ENCODE measurements at regions not wholly inside any gene's neighbourhood (a gene's known extent, or its start where the extent isn't known, plus 50 kb on each side); places are given as distances from the start of the nearest gene placed in this dataset.

DNA sequence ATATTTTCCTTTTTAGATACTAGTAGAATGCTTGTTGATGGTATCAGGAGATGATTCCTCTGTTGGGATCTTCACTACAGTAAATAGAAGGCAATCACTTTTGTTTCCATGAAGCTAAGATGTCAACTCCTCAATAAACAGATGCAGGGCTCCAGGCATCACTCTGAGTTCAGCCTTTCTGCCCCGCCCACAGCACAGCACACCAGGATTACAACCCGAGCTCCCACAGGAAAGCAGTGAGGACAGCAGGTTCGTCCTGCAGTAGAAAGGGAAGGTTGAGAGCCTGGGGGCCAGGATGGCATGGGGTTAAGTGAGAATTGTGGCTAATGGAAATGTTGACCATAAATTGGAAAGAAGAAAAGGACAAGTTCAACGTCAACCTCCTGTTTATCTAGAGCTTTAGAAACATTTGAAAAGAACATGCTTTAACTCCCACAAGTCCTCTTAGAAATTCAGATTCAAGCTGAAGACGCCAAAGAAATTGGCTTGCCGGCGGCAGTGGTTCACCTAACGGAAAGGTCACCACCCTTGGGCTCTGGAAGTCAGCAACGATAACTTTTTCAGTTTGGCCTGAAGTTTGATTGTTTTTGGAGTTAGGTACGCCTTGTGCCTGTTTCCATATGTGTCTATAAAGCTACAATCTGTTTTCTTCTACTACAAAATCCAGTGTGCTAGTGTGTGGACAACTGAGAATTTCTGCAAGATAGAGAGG lies 144.4 kb upstream of the PDE10A start:
- TF ChIP-seq, protein P1, sequence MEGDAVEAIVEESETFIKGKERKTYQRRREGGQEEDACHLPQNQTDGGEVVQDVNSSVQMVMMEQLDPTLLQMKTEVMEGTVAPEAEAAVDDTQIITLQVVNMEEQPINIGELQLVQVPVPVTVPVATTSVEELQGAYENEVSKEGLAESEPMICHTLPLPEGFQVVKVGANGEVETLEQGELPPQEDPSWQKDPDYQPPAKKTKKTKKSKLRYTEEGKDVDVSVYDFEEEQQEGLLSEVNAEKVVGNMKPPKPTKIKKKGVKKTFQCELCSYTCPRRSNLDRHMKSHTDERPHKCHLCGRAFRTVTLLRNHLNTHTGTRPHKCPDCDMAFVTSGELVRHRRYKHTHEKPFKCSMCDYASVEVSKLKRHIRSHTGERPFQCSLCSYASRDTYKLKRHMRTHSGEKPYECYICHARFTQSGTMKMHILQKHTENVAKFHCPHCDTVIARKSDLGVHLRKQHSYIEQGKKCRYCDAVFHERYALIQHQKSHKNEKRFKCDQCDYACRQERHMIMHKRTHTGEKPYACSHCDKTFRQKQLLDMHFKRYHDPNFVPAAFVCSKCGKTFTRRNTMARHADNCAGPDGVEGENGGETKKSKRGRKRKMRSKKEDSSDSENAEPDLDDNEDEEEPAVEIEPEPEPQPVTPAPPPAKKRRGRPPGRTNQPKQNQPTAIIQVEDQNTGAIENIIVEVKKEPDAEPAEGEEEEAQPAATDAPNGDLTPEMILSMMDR (IDR thresholded peaks at IDR 0.05), result no peak
- no peak for TF ChIP-seq EZH2phosphoT487 (IDR thresholded peaks at IDR 0.05)
- TF ChIP-seq EZH2 (IDR thresholded peaks at IDR 0.05), result no peak
